ENCODE measurements at regions not wholly inside any gene's neighbourhood (a gene's known extent, or its start where the extent isn't known, plus 50 kb on each side); places are given as distances from the start of the nearest gene placed in this dataset.

- no peaks in the 10 kb centered on the region for H3K27me3 Mint-ChIP-seq
- peaks cover 12% of the 10 kb centered on the region for H3K9me3 Mint-ChIP-seq
- H3K4me1 Mint-ChIP-seq (ENCODE audit: low read depth), result no peaks in the 10 kb centered on the region
- DNase-seq, result no peak
- no peaks in the 10 kb centered on the region for H3K36me3 Mint-ChIP-seq (ENCODE audit: low read depth)
- no peak overlapping the region for H3K27ac Mint-ChIP-seq
- no peak overlapping the region for H3K4me3 Mint-ChIP-seq
Measured at GRCh38 chr16:65336160-65336559, 214.3 kb upstream of the CDH11 start.

- Mint-ChIP-seq H3K4me3 (no peak overlapping the region), H3K9me3 (peaks cover 14% of the 10 kb centered on the region), H3K27ac (no peak overlapping the region), H3K4me1 (ENCODE audit: low read depth) (no peaks in the 10 kb centered on the region), H3K27me3 (no peaks in the 10 kb centered on the region), H3K36me3 (ENCODE audit: low read depth) (no peaks in the 10 kb centered on the region)
- no peak for DNase-seq
Measured at GRCh38 chr16:65334081-65334480, 212.2 kb upstream of the CDH11 start.

GRCh38 chr16:65333283-65333682 is 211.4 kb upstream of the CDH11 start:
- Mint-ChIP-seq H3K36me3 (ENCODE audit: low read depth) (no peaks in the 10 kb centered on the region), H3K27me3 (no peaks in the 10 kb centered on the region), H3K9me3 (peaks cover 14% of the 10 kb centered on the region), H3K4me1 (ENCODE audit: low read depth) (no peaks in the 10 kb centered on the region), H3K27ac (no peak overlapping the region), H3K4me3 (no peak overlapping the region)
- no peak for DNase-seq

GRCh38 chr16:65327346-65327745 is 205.5 kb upstream of the CDH11 start:
- Mint-ChIP-seq H3K9me3 (peaks cover 10% of the 10 kb centered on the region), H3K4me3 (no peak overlapping the region), H3K27me3 (no peaks in the 10 kb centered on the region), H3K27ac (no peak overlapping the region), H3K4me1 (ENCODE audit: low read depth) (no peaks in the 10 kb centered on the region), H3K36me3 (ENCODE audit: low read depth) (no peaks in the 10 kb centered on the region)
- DNase-seq, result no peak

GRCh38 chr16:65323655-65324237 is 201.9 kb upstream of the CDH11 start:
- H3K27ac Mint-ChIP-seq, result no peak overlapping the region
- no peak overlapping the region for H3K4me3 Mint-ChIP-seq
- no peak for DNase-seq
- peaks cover 2% of the 10 kb centered on the region for H3K9me3 Mint-ChIP-seq
- H3K36me3 Mint-ChIP-seq (ENCODE audit: low read depth), result no peaks in the 10 kb centered on the region
- no peaks in the 10 kb centered on the region for H3K4me1 Mint-ChIP-seq (ENCODE audit: low read depth)
- H3K27me3 Mint-ChIP-seq, result no peaks in the 10 kb centered on the region

GRCh38 chr16:65319621-65320231 is 197.9 kb upstream of the CDH11 start:
- Mint-ChIP-seq H3K27ac (no peak overlapping the region), H3K9me3 (peaks cover 9% of the 10 kb centered on the region), H3K4me1 (ENCODE audit: low read depth) (no peaks in the 10 kb centered on the region), H3K27me3 (no peaks in the 10 kb centered on the region), H3K4me3 (no peak overlapping the region), H3K36me3 (ENCODE audit: low read depth) (no peaks in the 10 kb centered on the region)
- DNase-seq, result no peak

- Mint-ChIP-seq H3K4me1 (ENCODE audit: low read depth) (no peaks in the 10 kb centered on the region), H3K36me3 (ENCODE audit: low read depth) (no peaks in the 10 kb centered on the region), H3K27me3 (no peaks in the 10 kb centered on the region), H3K4me3 (no peak overlapping the region), H3K27ac (no peak overlapping the region), H3K9me3 (peaks cover 7% of the 10 kb centered on the region)
- DNase-seq, result no peak
Measured at GRCh38 chr16:65318590-65319257, 196.9 kb upstream of the CDH11 start.

- no peaks in the 10 kb centered on the region for H3K27me3 Mint-ChIP-seq
- H3K36me3 Mint-ChIP-seq (ENCODE audit: low read depth), result no peaks in the 10 kb centered on the region
- peaks cover 7% of the 10 kb centered on the region for H3K9me3 Mint-ChIP-seq
- no peaks in the 10 kb centered on the region for H3K4me1 Mint-ChIP-seq (ENCODE audit: low read depth)
- no peak overlapping the region for H3K4me3 Mint-ChIP-seq
- DNase-seq, result no peak
- no peak overlapping the region for H3K27ac Mint-ChIP-seq
Measured at GRCh38 chr16:65318138-65318537, 196.3 kb upstream of the CDH11 start.

GRCh38 chr16:65316808-65317207 is 194.9 kb upstream of the CDH11 start:
- peaks cover 8% of the 10 kb centered on the region for H3K9me3 Mint-ChIP-seq
- no peak overlapping the region for H3K27ac Mint-ChIP-seq
- no peaks in the 10 kb centered on the region for H3K4me1 Mint-ChIP-seq (ENCODE audit: low read depth)
- no peak overlapping the region for H3K4me3 Mint-ChIP-seq
- no peaks in the 10 kb centered on the region for H3K27me3 Mint-ChIP-seq
- H3K36me3 Mint-ChIP-seq (ENCODE audit: low read depth), result no peaks in the 10 kb centered on the region
- DNase-seq, result no peak

GRCh38 chr16:65315081-65315780 is 193.4 kb upstream of the CDH11 start:
- no peak overlapping the region for H3K4me3 Mint-ChIP-seq
- H3K27me3 Mint-ChIP-seq, result no peaks in the 10 kb centered on the region
- DNase-seq, result no peak
- no peak overlapping the region for H3K27ac Mint-ChIP-seq
- H3K9me3 Mint-ChIP-seq, result peaks cover 11% of the 10 kb centered on the region
- H3K4me1 Mint-ChIP-seq (ENCODE audit: low read depth), result no peaks in the 10 kb centered on the region
- no peaks in the 10 kb centered on the region for H3K36me3 Mint-ChIP-seq (ENCODE audit: low read depth)

- Mint-ChIP-seq H3K27ac (no peak overlapping the region), H3K4me1 (ENCODE audit: low read depth) (no peaks in the 10 kb centered on the region)
Measured at GRCh38 chr16:65314627-65315008, 192.8 kb upstream of the CDH11 start.

GRCh38 chr16:65313936-65314626 is 192.2 kb upstream of the CDH11 start:
- Mint-ChIP-seq H3K4me3 (no peak overlapping the region), H3K36me3 (ENCODE audit: low read depth) (no peaks in the 10 kb centered on the region), H3K27me3 (no peaks in the 10 kb centered on the region), H3K9me3 (peaks cover 18% of the 10 kb centered on the region), H3K4me1 (ENCODE audit: low read depth) (no peaks in the 10 kb centered on the region), H3K27ac (no peak overlapping the region)
- no peak for DNase-seq

More at GRCh38 chr16:65314627-65315008, 192.8 kb upstream of the CDH11 start:
- H3K27me3 Mint-ChIP-seq, result no peaks in the 10 kb centered on the region
- H3K4me3 Mint-ChIP-seq, result no peak overlapping the region
- no peak for DNase-seq
- peaks cover 16% of the 10 kb centered on the region for H3K9me3 Mint-ChIP-seq
- H3K36me3 Mint-ChIP-seq (ENCODE audit: low read depth), result no peaks in the 10 kb centered on the region

GRCh38 chr16:65312795-65313194 is 190.9 kb upstream of the CDH11 start:
- no peak for DNase-seq
- Mint-ChIP-seq H3K9me3 (peaks cover 19% of the 10 kb centered on the region), H3K4me3 (no peak overlapping the region), H3K4me1 (ENCODE audit: low read depth) (no peaks in the 10 kb centered on the region), H3K27ac (no peak overlapping the region), H3K27me3 (no peaks in the 10 kb centered on the region), H3K36me3 (ENCODE audit: low read depth) (no peaks in the 10 kb centered on the region)

- no peak for DNase-seq
- Mint-ChIP-seq H3K36me3 (ENCODE audit: low read depth) (no peaks in the 10 kb centered on the region), H3K27me3 (no peaks in the 10 kb centered on the region), H3K9me3 (peaks cover 19% of the 10 kb centered on the region), H3K4me3 (no peak overlapping the region), H3K27ac (no peak overlapping the region), H3K4me1 (ENCODE audit: low read depth) (no peaks in the 10 kb centered on the region)
Measured at GRCh38 chr16:65312071-65312470, 190.2 kb upstream of the CDH11 start.
